Ishikawa (cell line): ENCODE measurements at regions not wholly inside any gene's neighbourhood (a gene's known extent, or its start where the extent isn't known, plus 50 kb on each side); places are given as distances from the start of the nearest gene placed in this dataset.

Experiments
- CEBPB ChIP-seq: IDR thresholded peaks from 2 replicates; pipeline ENCODE4 v1.6.1; 2012
- CREB1 ChIP-seq: IDR thresholded peaks from 2 replicates; pipeline ENCODE4 v1.6.1; 2012; ENCODE audit warnings: low read depth
- EGR1 ChIP-seq: IDR thresholded peaks from 2 replicates; pipeline ENCODE4 v1.6.1; 2012
- EP300 ChIP-seq: IDR thresholded peaks from 2 replicates; pipeline ENCODE4 v1.6.1; 2012; ENCODE audit warnings: borderline replicate concordance
- FOXM1 ChIP-seq: IDR thresholded peaks from 2 replicates; pipeline ENCODE4 v1.6.1; 2012; ENCODE audit warnings: low read depth, borderline replicate concordance
- MAX ChIP-seq: IDR thresholded peaks from 2 replicates; pipeline ENCODE4 v1.6.1; 2012
- NFIC ChIP-seq: IDR thresholded peaks from 2 replicates; pipeline ENCODE4 v1.6.1; 2012
- RAD21 ChIP-seq: IDR thresholded peaks from 2 replicates; pipeline ENCODE4 v1.6.1; 2012; ENCODE audit warnings: low read depth
- REST ChIP-seq: IDR thresholded peaks from 2 replicates; pipeline ENCODE4 v1.6.1; 2012; ENCODE audit warnings: low read depth, mild to moderate bottlenecking
- TAF1 ChIP-seq: IDR thresholded peaks from 2 replicates; pipeline ENCODE4 v1.6.1; 2012; ENCODE audit warnings: low read depth, mild to moderate bottlenecking
- TCF12 ChIP-seq: IDR thresholded peaks from 2 replicates; pipeline ENCODE4 v1.6.1; 2012; ENCODE audit warnings: low read depth
- TEAD4 ChIP-seq: IDR thresholded peaks from 2 replicates; pipeline ENCODE4 v1.6.1; 2012
- USF1 ChIP-seq: IDR thresholded peaks from 2 replicates; pipeline ENCODE4 v1.6.1; 2012
- YY1 ChIP-seq: IDR thresholded peaks from 2 replicates; pipeline ENCODE4 v1.6.1; 2012; ENCODE audit warnings: low read depth
- ZBTB7A ChIP-seq: IDR thresholded peaks from 2 replicates; pipeline ENCODE4 v1.6.1; 2012; ENCODE audit warnings: low read depth

- TF ChIP-seq FOXM1: no peak
- no peak for TF ChIP-seq TEAD4
- TF ChIP-seq NFIC: no peak
- no peak for TF ChIP-seq RAD21
- no peak for TF ChIP-seq YY1
- no peak for TF ChIP-seq USF1
- TF ChIP-seq REST: no peak
- no peak for TF ChIP-seq EP300
- TF ChIP-seq TAF1: no peak
- TF ChIP-seq CEBPB: no peak
- TF ChIP-seq MAX: no peak
- TF ChIP-seq TCF12: no peak
- no peak for TF ChIP-seq CREB1
- no peak for TF ChIP-seq EGR1
- no peak for TF ChIP-seq ZBTB7A
Observed at GRCh38 chr12:124393831-124394230, 98.9 kb downstream of the RFLNA start.

- no peak for TF ChIP-seq CREB1
- no peak for TF ChIP-seq TAF1
- TF ChIP-seq USF1: no peak
- TF ChIP-seq TEAD4: no peak
- no peak for TF ChIP-seq RAD21
- no peak for TF ChIP-seq YY1
- TF ChIP-seq ZBTB7A: no peak
- no peak for TF ChIP-seq TCF12
- TF ChIP-seq EGR1: no peak
- TF ChIP-seq CEBPB: no peak
- no peak; the same call in 1 of the 2 replicates for TF ChIP-seq MAX
- TF ChIP-seq REST: no peak
- no peak for TF ChIP-seq FOXM1
- no peak for TF ChIP-seq NFIC
- no peak for TF ChIP-seq EP300
Observed at GRCh38 chr12:124393414-124393790, 98.5 kb downstream of the RFLNA start.

- TF ChIP-seq TAF1 (no peak), NFIC (peak; percentile 99), CREB1 (no peak), TEAD4 (peak; percentile 62), FOXM1 (peak; percentile 81), EGR1 (no peak), TCF12 (peak; percentile 97), MAX (no peak; the same call in 1 of the 2 replicates), CEBPB (peak; percentile 31; the same call in 1 of the 2 replicates), EP300 (peak; percentile 96), ZBTB7A (peak; percentile 51; the same call in 1 of the 2 replicates), YY1 (peak; percentile 12; the same call in 1 of the 2 replicates)
Observed at GRCh38 chr12:124392667-124393413, 97.9 kb downstream of the RFLNA start.

GRCh38 chr12:124392271-124392666, 97.4 kb downstream of the RFLNA start:
- TF ChIP-seq TEAD4 (peak; percentile 41; the same call in 1 of the 2 replicates), TAF1 (no peak), CEBPB (no peak), REST (no peak), EP300 (peak; percentile 91; the same call in 1 of the 2 replicates), ZBTB7A (peak; percentile 90), USF1 (peak; percentile 58; the same call in 1 of the 2 replicates), RAD21 (peak; percentile 38; the same call in 1 of the 2 replicates), EGR1 (no peak), CREB1 (no peak), YY1 (peak; percentile 57; the same call in 1 of the 2 replicates), MAX (peak; percentile 88), TCF12 (peak; percentile 84), NFIC (peak; percentile 91), FOXM1 (peak; percentile 47; the same call in 1 of the 2 replicates)
